A549 (cell line): ENCODE measurements at regions not wholly inside any gene's neighbourhood (a gene's known extent, or its start where the extent isn't known, plus 50 kb on each side); places are given as distances from the start of the nearest gene placed in this dataset.

Experiments
- FOSB ChIP-seq: fragments of 250-450 bp; sonication (Bioruptor Pico); IDR thresholded peaks from 2 replicates; pipeline ENCODE4 v1.5.0; 2020; ENCODE audit warnings: mild to moderate bottlenecking, moderate library complexity
- MAZ ChIP-seq: fragments of 150-350 bp; IDR thresholded peaks from 2 replicates; pipeline ENCODE4 v1.6.1; 2014; ENCODE audit warnings: antibody characterized with exemption, low read depth, low read length, borderline replicate concordance
- ZFP36 ChIP-seq: fragments of 450-650 bp; IDR thresholded peaks from 2 replicates; pipeline ENCODE4 v1.6.1; 2014; ENCODE audit warnings: borderline replicate concordance; ENCODE audit not compliant: partially characterized antibody

DNA sequence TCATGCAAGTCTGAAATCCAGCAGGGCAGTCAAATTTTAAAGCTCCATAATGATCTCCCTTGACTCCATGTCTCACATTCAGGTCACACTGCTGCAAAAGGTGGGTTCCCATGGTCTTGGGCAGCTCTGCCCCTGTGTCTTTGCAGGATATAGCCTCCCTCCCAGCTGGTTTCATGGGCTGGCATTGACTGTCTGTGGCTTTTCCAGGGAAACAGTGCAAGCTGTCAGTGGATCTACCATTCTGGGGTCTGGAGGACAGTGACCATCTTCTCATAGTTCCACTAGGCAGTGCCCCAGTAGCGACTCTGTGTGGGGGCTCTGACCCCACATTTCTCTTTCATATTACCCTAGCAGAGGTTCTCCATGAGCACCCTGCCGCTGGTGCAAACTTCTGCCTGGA is 220.6 kb upstream of the COPS8 start:
- TF ChIP-seq MAZ (no peak), ZFP36 (no peak), FOSB (no peak)
